Neural cell (in vitro differentiated cells): ENCODE measurements at regions not wholly inside any gene's neighbourhood (a gene's known extent, or its start where the extent isn't known, plus 50 kb on each side); places are given as distances from the start of the nearest gene placed in this dataset.
A peak's percentile ranks its signal among the peaks of the same experiment; 100 is the strongest.

Experiments used
- H2AFZ ChIP-seq: fragments of 200-600, 300-800 bp; sonication (generic), shearing (Covaris generic); 2 replicates; pipeline ENCODE4 v1.6.0; 2014; ENCODE audit warnings: low read depth, mild to moderate bottlenecking, antibody characterized with exemption, low read length, moderate library complexity
- H3F3A ChIP-seq: fragments of 200-600 bp; shearing (Covaris generic); 2 replicates; pipeline ENCODE4 v1.6.1; 2016; ENCODE audit warnings: mild to moderate bottlenecking, moderate library complexity, mixed read lengths, antibody characterized with exemption, low read length; ENCODE audit not compliant: insufficient read depth, poor library complexity, severe bottlenecking
- H3K27ac ChIP-seq: fragments of 200-600, 300-800 bp; sonication (generic), shearing (Covaris generic); 2 replicates; pipeline ENCODE4 v1.5.1; 2014; ENCODE audit warnings: mild to moderate bottlenecking, low read length, moderate library complexity
- H3K27me3 ChIP-seq: fragments of 300-800, 200-600 bp; sonication (generic), shearing (Covaris generic); 2 replicates; pipeline ENCODE4 v1.6.0; 2014; ENCODE audit warnings: mild to moderate bottlenecking, low read depth, low read length, moderate library complexity; ENCODE audit not compliant: insufficient read depth
- H3K36me3 ChIP-seq: fragments of 300-800, 200-600 bp; sonication (generic), shearing (Covaris generic); 2 replicates; pipeline ENCODE4 v1.5.1; 2014; ENCODE audit warnings: mild to moderate bottlenecking, antibody characterized with exemption, low read length, moderate library complexity; ENCODE audit not compliant: insufficient read depth
- H3K4me2 ChIP-seq: fragments of 300-800, 200-600 bp; sonication (generic), shearing (Covaris generic); 2 replicates; pipeline ENCODE4 v1.6.0; 2014; ENCODE audit warnings: mild to moderate bottlenecking, low read length
- H3K4me3 ChIP-seq: fragments of 300-800, 200-600 bp; sonication (generic), shearing (Covaris generic); 2 replicates; pipeline ENCODE4 v1.5.1; 2014; ENCODE audit warnings: mild to moderate bottlenecking, low read length, moderate library complexity
- H3K79me2 ChIP-seq: fragments of 200-600 bp; shearing (Covaris generic); replicated peaks from 2 replicates; pipeline ENCODE4 v1.6.0; 2014; ENCODE audit warnings: mild to moderate bottlenecking, low read length, moderate library complexity; ENCODE audit not compliant: insufficient read depth
- H3K9ac ChIP-seq: fragments of 300-800, 200-600 bp; sonication (generic), shearing (Covaris generic); 2 replicates; pipeline ENCODE4 v1.6.1; 2016; ENCODE audit warnings: mild to moderate bottlenecking, low read length, mixed read lengths
- H3K9me2 ChIP-seq: fragments of 200-600 bp; shearing (Covaris generic); 2 replicates; pipeline ENCODE4 v1.6.1; 2016; ENCODE audit warnings: mild to moderate bottlenecking, low read length, mixed read lengths; ENCODE audit not compliant: insufficient read depth
- H3K9me3 ChIP-seq: fragments of 200-600, 300-800 bp; sonication (generic), shearing (Covaris generic); 2 replicates; pipeline ENCODE4 v1.6.1; 2016; ENCODE audit warnings: mild to moderate bottlenecking, mixed run types, low read length, moderate library complexity, mixed read lengths
- H4K20me1 ChIP-seq: fragments of 200-600 bp; shearing (Covaris generic); 2 replicates; pipeline ENCODE4 v1.6.1; 2016; ENCODE audit warnings: mild to moderate bottlenecking, mixed run types; ENCODE audit not compliant: insufficient read depth
- EP300 ChIP-seq: fragments of 450-650 bp; conservative IDR thresholded peaks from 2 replicates; pipeline ENCODE4 v1.6.1; 2014; ENCODE audit warnings: antibody characterized with exemption, mild to moderate bottlenecking, moderate library complexity; ENCODE audit not compliant: poor library complexity, severe bottlenecking
- EZH2 ChIP-seq: fragments of 200-600, 300-800 bp; shearing (Covaris generic), sonication (generic); IDR thresholded peaks from 2 replicates; pipeline ENCODE4 v1.6.1; 2014; ENCODE audit warnings: antibody characterized with exemption, low read length, borderline replicate concordance, mild to moderate bottlenecking; ENCODE audit not compliant: insufficient read depth, poor library complexity, severe bottlenecking
- MXI1 ChIP-seq: fragments of 450-650 bp; conservative IDR thresholded peaks from 2 replicates; pipeline ENCODE4 v1.6.1; 2014; ENCODE audit warnings: antibody characterized with exemption, mild to moderate bottlenecking; ENCODE audit not compliant: poor library complexity, severe bottlenecking
- POLR2AphosphoS5 ChIP-seq: IDR thresholded peaks from 2 replicates; pipeline ENCODE4 v1.6.1; 2012
- RAD21 ChIP-seq: fragments of 450-650 bp; conservative IDR thresholded peaks from 2 replicates; pipeline ENCODE4 v1.6.1; 2014; ENCODE audit warnings: antibody characterized with exemption, mild to moderate bottlenecking, moderate library complexity
- SMC3 ChIP-seq: fragments of 450-650 bp; conservative IDR thresholded peaks from 2 replicates; pipeline ENCODE4 v1.6.1; 2014; ENCODE audit warnings: antibody characterized with exemption, mild to moderate bottlenecking, moderate library complexity; ENCODE audit not compliant: poor library complexity
- TAF1 ChIP-seq: IDR thresholded peaks from 2 replicates; pipeline ENCODE4 v1.6.1; 2012; ENCODE audit warnings: low read depth
- TF ChIP-seq, protein P1 (sequence below): IDR thresholded peaks from 2 replicates; pipeline ENCODE4 v1.6.1; 2012; ENCODE audit warnings: borderline replicate concordance
- TF ChIP-seq, protein P2 (sequence below): fragments of 450-650 bp; IDR thresholded peaks from 2 replicates; pipeline ENCODE4 v1.5.1; 2014; ENCODE audit warnings: antibody characterized with exemption, mild to moderate bottlenecking, moderate library complexity; ENCODE audit not compliant: poor library complexity, severe bottlenecking

DNA sequence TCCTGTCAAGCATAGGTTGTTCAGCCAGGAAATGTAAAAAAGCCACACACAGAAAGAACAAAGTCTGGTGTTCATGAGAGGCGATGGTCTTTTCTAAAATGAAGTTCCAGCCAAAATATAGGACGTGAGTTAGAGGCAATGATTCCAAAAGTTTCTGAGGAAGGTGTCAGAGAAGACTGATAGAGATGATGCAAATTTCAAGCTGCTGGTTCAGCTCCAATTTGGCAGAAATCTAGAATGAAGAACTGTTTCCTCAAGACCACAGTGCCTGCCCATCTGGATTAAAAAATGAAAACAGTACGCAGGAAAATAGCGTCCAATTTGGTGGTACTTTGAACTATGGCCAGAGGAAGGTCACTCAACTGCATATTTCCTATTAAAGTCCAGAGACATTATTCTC, 672.9 kb downstream of the SQOR start:
- TF ChIP-seq SMC3 (no peak), EZH2 (no peak), POLR2AphosphoS5 (no peak), EP300 (no peak), RAD21 (no peak)
- TF ChIP-seq, protein P1, sequence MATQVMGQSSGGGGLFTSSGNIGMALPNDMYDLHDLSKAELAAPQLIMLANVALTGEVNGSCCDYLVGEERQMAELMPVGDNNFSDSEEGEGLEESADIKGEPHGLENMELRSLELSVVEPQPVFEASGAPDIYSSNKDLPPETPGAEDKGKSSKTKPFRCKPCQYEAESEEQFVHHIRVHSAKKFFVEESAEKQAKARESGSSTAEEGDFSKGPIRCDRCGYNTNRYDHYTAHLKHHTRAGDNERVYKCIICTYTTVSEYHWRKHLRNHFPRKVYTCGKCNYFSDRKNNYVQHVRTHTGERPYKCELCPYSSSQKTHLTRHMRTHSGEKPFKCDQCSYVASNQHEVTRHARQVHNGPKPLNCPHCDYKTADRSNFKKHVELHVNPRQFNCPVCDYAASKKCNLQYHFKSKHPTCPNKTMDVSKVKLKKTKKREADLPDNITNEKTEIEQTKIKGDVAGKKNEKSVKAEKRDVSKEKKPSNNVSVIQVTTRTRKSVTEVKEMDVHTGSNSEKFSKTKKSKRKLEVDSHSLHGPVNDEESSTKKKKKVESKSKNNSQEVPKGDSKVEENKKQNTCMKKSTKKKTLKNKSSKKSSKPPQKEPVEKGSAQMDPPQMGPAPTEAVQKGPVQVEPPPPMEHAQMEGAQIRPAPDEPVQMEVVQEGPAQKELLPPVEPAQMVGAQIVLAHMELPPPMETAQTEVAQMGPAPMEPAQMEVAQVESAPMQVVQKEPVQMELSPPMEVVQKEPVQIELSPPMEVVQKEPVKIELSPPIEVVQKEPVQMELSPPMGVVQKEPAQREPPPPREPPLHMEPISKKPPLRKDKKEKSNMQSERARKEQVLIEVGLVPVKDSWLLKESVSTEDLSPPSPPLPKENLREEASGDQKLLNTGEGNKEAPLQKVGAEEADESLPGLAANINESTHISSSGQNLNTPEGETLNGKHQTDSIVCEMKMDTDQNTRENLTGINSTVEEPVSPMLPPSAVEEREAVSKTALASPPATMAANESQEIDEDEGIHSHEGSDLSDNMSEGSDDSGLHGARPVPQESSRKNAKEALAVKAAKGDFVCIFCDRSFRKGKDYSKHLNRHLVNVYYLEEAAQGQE = no peak
- H3K9me3 ChIP-seq = no peaks in the 10 kb centered on the region
- no peak overlapping the region for H2AFZ ChIP-seq
- no peak overlapping the region for H3K4me2 ChIP-seq
- no peak overlapping the region for H3K9ac ChIP-seq
- H3K27me3 ChIP-seq = no peaks in the 10 kb centered on the region
- H4K20me1 ChIP-seq = no peaks in the 10 kb centered on the region
- H3K4me3 ChIP-seq = no peak overlapping the region
- no peaks in the 10 kb centered on the region for H3K79me2 ChIP-seq
- H3F3A ChIP-seq = no peaks in the 10 kb centered on the region
- H3K9me2 ChIP-seq = no peaks in the 10 kb centered on the region
- H3K27ac ChIP-seq = no peak overlapping the region
- no peaks in the 10 kb centered on the region for H3K36me3 ChIP-seq

DNA sequence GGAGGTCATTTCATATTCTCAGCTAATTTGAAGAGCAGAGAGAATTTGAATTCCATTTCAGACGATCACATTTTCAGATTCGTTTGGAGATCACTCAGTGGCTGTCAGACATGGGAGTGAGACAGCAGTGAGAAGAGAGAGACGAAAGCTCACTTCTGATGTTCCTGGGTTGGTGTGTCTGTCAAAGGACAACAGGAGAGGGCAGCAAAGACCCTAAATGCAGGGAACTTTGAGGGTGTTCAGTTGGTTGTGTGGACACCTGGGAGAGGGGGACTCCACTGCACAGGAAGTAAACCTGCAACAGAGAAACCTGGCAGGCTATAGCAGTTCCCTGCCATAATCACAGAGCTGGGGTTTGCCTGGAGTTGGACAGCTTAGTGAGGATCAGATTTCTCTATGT, 675.1 kb downstream of the SQOR start:
- Histone ChIP-seq H4K20me1 (no peaks in the 10 kb centered on the region), H3K9me3 (no peaks in the 10 kb centered on the region), H3K9ac (no peak overlapping the region), H3K4me2 (no peak overlapping the region), H3K27me3 (no peaks in the 10 kb centered on the region), H3K79me2 (no peaks in the 10 kb centered on the region), H2AFZ (no peak overlapping the region), H3K9me2 (no peaks in the 10 kb centered on the region), H3K4me3 (no peak overlapping the region), H3K36me3 (no peaks in the 10 kb centered on the region), H3K27ac (no peak overlapping the region), H3F3A (no peaks in the 10 kb centered on the region)
- peak; percentile 13 for TF ChIP-seq RAD21
- TF ChIP-seq POLR2AphosphoS5 = no peak

DNA sequence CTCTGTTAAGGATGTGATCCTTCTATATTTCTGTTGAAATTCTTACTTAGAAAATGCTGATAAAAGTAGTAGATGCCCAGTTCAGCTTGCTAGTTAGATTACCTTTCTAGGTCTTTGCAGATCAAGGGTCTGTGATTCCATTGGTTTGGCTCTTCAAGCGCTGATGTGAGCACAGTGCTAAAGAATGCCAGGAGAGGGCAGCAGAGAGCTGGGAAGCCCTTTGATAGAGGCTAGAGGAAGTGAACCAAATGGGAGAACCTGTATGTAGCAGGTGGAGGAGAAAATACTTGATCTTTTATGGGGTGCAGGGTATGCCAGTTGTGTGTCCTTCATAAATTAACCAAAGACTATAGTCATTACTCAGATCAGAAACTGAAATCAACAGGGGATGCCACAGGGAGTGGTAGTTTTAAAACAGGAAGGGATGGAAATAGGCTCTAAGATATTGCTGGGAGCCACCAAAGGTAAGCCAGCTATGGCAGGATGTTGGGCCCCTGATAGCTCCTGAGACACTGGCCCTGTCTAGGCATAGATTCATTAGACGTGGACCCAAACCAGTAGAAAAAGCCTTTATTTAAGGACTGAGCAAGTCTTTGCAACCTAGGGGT, 677.4 kb downstream of the SQOR start:
- H3K4me3 ChIP-seq = no peak overlapping the region
- H3K9me3 ChIP-seq = no peaks in the 10 kb centered on the region
- no peaks in the 10 kb centered on the region for H4K20me1 ChIP-seq
- no peaks in the 10 kb centered on the region for H3K27me3 ChIP-seq
- TF ChIP-seq, protein P1 = no peak
- TF ChIP-seq RAD21 (peak; percentile 96), MXI1 (no peak), EZH2 (no peak), EP300 (no peak), TAF1 (no peak), POLR2AphosphoS5 (no peak), SMC3 (peak; percentile 95)
- TF ChIP-seq, protein P2, sequence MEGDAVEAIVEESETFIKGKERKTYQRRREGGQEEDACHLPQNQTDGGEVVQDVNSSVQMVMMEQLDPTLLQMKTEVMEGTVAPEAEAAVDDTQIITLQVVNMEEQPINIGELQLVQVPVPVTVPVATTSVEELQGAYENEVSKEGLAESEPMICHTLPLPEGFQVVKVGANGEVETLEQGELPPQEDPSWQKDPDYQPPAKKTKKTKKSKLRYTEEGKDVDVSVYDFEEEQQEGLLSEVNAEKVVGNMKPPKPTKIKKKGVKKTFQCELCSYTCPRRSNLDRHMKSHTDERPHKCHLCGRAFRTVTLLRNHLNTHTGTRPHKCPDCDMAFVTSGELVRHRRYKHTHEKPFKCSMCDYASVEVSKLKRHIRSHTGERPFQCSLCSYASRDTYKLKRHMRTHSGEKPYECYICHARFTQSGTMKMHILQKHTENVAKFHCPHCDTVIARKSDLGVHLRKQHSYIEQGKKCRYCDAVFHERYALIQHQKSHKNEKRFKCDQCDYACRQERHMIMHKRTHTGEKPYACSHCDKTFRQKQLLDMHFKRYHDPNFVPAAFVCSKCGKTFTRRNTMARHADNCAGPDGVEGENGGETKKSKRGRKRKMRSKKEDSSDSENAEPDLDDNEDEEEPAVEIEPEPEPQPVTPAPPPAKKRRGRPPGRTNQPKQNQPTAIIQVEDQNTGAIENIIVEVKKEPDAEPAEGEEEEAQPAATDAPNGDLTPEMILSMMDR = peak; percentile 95
- no peaks in the 10 kb centered on the region for H3F3A ChIP-seq
- no peaks in the 10 kb centered on the region for H3K36me3 ChIP-seq
- H3K9me2 ChIP-seq = no peaks in the 10 kb centered on the region
- no peaks in the 10 kb centered on the region for H3K79me2 ChIP-seq
- no peak overlapping the region for H2AFZ ChIP-seq
- no peak overlapping the region for H3K27ac ChIP-seq
- no peak overlapping the region for H3K9ac ChIP-seq
- H3K4me2 ChIP-seq = no peak overlapping the region
